Endothelial cell of umbilical vein (primary cell): ENCODE measurements at regions not wholly inside any gene's neighbourhood (a gene's known extent, or its start where the extent isn't known, plus 50 kb on each side); places are given as distances from the start of the nearest gene placed in this dataset.

Experiments
- BruUV-seq: library from RNA; stranded (reverse); fragments of 400-500 nt; replicated peaks from 2 replicates; lab custom pipeline; 2021; lab: Mats Ljungman, UMichigan
- CTCF ChIA-PET: fragments of 300-600, 350-600 bp; sonication (Branson Sonifier 250); formaldehyde crosslinking; loops from one replicate; lab custom pipeline; 2021; ENCODE audit warnings: antibody characterized with exemption, inconsistent platforms; lab: Charles Lee
- POLR2A ChIA-PET: fragments of 300-600, 350-600 bp; sonication (Branson Sonifier 250); formaldehyde crosslinking; loops from one replicate; lab custom pipeline; 2021; ENCODE audit warnings: antibody characterized with exemption, inconsistent platforms; lab: Charles Lee
- DNase-seq: peaks from one replicate; pipeline ENCODE4 v3.0.0-alpha.2; 2011; ENCODE audit warnings: low read depth, low spot score
- FAIRE-seq: peaks from 2 replicates; lab custom pipeline; 2011; peaks lifted over from hg19 to GRCh38; lab: Jason Lieb, UNC
- H2AFZ ChIP-seq: 2 replicates; pipeline ENCODE4 v1.6.0; 2012; ENCODE audit warnings: low read depth, low read length, control low read depth, inconsistent platforms
- H3K27ac ChIP-seq: 2 replicates; pipeline ENCODE4 v1.5.1; 2011; ENCODE audit warnings: low read depth, mild to moderate bottlenecking, control low read depth, low read length, moderate library complexity; ENCODE audit not compliant: insufficient read depth
- H3K27me3 ChIP-seq, 2 experiments: 2 replicates each; pipeline versions ENCODE4 v1.6.0 to v1.6.1; 2011; ENCODE audit warnings: low read length in 2 of 2, mixed read lengths in 1 of 2; ENCODE audit not compliant: control insufficient read depth in 2 of 2, insufficient read depth in 2 of 2
- H3K36me3 ChIP-seq, 2 experiments: 2 replicates in 1 of 2; 3 replicates in 1 of 2; pipeline ENCODE4 v1.5.1; 2011; ENCODE audit warnings: low read length in 2 of 2, mild to moderate bottlenecking in 1 of 2, moderate library complexity in 1 of 2; ENCODE audit not compliant: control insufficient read depth in 2 of 2, insufficient read depth in 2 of 2; ENCODE audit errors: extremely low read depth in 1 of 2
- H3K4me1 ChIP-seq: 3 replicates; pipeline ENCODE4 v1.5.1; 2011; ENCODE audit warnings: mild to moderate bottlenecking, low read length; ENCODE audit not compliant: control insufficient read depth, insufficient read depth; ENCODE audit errors: extremely low read depth
- H3K4me2 ChIP-seq: 2 replicates; pipeline ENCODE4 v1.6.1; 2011; ENCODE audit warnings: low read length, control low read depth, mixed read lengths; ENCODE audit not compliant: insufficient read depth
- H3K4me3 ChIP-seq, 3 experiments: fragments of 200-600 bp in 1 of 3; sonication (generic), shearing (Covaris generic) in 1 of 3; replicated peaks in 1 of 3; 2 replicates each; pipeline ENCODE4 v1.5.1; 2011 to 2016; ENCODE audit warnings: control low read depth in 3 of 3, low read length in 3 of 3, mild to moderate bottlenecking in 2 of 3, inconsistent platforms in 1 of 3, low read depth in 1 of 3, moderate library complexity in 1 of 3; ENCODE audit not compliant: insufficient read depth in 1 of 3
- H3K79me2 ChIP-seq: 2 replicates; pipeline ENCODE4 v1.6.0; 2012; ENCODE audit warnings: low read length, inconsistent platforms; ENCODE audit not compliant: control insufficient read depth, insufficient read depth
- H3K9ac ChIP-seq: replicated peaks from 2 replicates; pipeline ENCODE3; 2011; ENCODE audit warnings: low read length, control low read depth; ENCODE audit not compliant: insufficient read depth; ENCODE audit errors: extremely low read depth
- H3K9me1 ChIP-seq: replicated peaks from 3 replicates; pipeline ENCODE4 v1.6.0; 2011; ENCODE audit warnings: mild to moderate bottlenecking, low read length; ENCODE audit not compliant: control insufficient read depth, insufficient read depth; ENCODE audit errors: extremely low read depth
- H3K9me3 ChIP-seq: replicated peaks from 2 replicates; pipeline ENCODE4 v1.5.1; 2012; ENCODE audit warnings: low read length, inconsistent platforms; ENCODE audit not compliant: control insufficient read depth, insufficient read depth
- H4K20me1 ChIP-seq: replicated peaks from 2 replicates; pipeline ENCODE3; 2011; ENCODE audit warnings: mild to moderate bottlenecking, low read length; ENCODE audit not compliant: control insufficient read depth, insufficient read depth; ENCODE audit errors: extremely low read depth
- EZH2 ChIP-seq: IDR thresholded peaks from 2 replicates; pipeline ENCODE4 v1.6.1; 2012; ENCODE audit warnings: borderline replicate concordance, low read depth, mild to moderate bottlenecking, moderate library complexity, low read length, inconsistent platforms; ENCODE audit not compliant: severe bottlenecking
- FOS ChIP-seq: IDR thresholded peaks from 2 replicates; pipeline ENCODE4 v1.6.1; 2011; ENCODE audit warnings: mild to moderate bottlenecking, low read length, moderate library complexity, borderline replicate concordance; ENCODE audit not compliant: insufficient read depth
- GATA2 ChIP-seq: IDR thresholded peaks from 2 replicates; pipeline ENCODE4 v1.7.0; 2011; ENCODE audit warnings: low read depth, mild to moderate bottlenecking, moderate library complexity, mixed read lengths, low read length; ENCODE audit not compliant: insufficient read length, insufficient read depth
- JUN ChIP-seq: IDR thresholded peaks from 2 replicates; pipeline ENCODE4 v1.6.1; 2011; ENCODE audit warnings: borderline replicate concordance, low read depth; ENCODE audit not compliant: insufficient read length, insufficient read depth
- MAX ChIP-seq: IDR thresholded peaks from 2 replicates; pipeline ENCODE4 v1.6.1; 2011; ENCODE audit not compliant: insufficient read depth, insufficient read length
- MYC ChIP-seq: IDR thresholded peaks from one replicate; pipeline ENCODE4 v1.6.1; 2011; ENCODE audit warnings: mild to moderate bottlenecking, low read depth, low read length
- POLR2A ChIP-seq: IDR thresholded peaks from 2 replicates; pipeline ENCODE4 v1.6.1; 2012; ENCODE audit warnings: low read depth, mild to moderate bottlenecking, control low read depth, low read length
- POLR2AphosphoS5 ChIP-seq: IDR thresholded peaks from 2 replicates; pipeline ENCODE4 v1.6.1; 2012; ENCODE audit warnings: low read depth, mild to moderate bottlenecking, control low read depth, low read length, moderate library complexity; ENCODE audit not compliant: insufficient read depth
- dilution Hi-C: fragments of 300-500 bp; cut with MboI; formaldehyde crosslinking; loops from one replicate; pipeline ENCODE4 v1.15.0; 2019; ENCODE audit warnings: low sequenced_read_pairs; ENCODE audit not compliant: extremely low pct_ligation_motif_present
- intact Hi-C: fragments of 100-400 bp; cut with micrococcal nuclease; formaldehyde crosslinking; loops from one replicate; pipeline ENCODE4 v1.10.0; 2022
- TF ChIP-seq, protein P1 (sequence below), 2 donors: IDR thresholded peaks; 1 replicate in 1 of 2; 2 replicates in 1 of 2; pipeline ENCODE4 v1.5.1; 2011; ENCODE audit warnings: low read length in 2 of 2, mild to moderate bottlenecking in 2 of 2, moderate library complexity in 2 of 2, control low read depth in 1 of 2, inconsistent platforms in 1 of 2, low read depth in 1 of 2; ENCODE audit not compliant: insufficient read depth in 1 of 2; ENCODE audit errors: extremely low read depth in 1 of 2

GRCh38 chr22:46055181-46055875, 78.4 kb upstream of the WNT7B start:
- peak; percentile 31 for DNase-seq
- CTCF ChIA-PET: interaction anchor here (1.5 to 3.4 kb wide), 2 partner anchors 49 to 61 kb away, joined by 3 to 21 read pairs; no protein-coding TSS in a partner anchor
- peak overlapping the region; percentile 59 for H3K4me2 ChIP-seq
- H3K27ac ChIP-seq: peak overlapping the region; percentile 56
- peak; percentile 8 for FAIRE-seq
- H4K20me1 ChIP-seq: no peaks in the 10 kb centered on the region
- BruUV-seq: no TSS peak
- no peak overlapping the region for H2AFZ ChIP-seq
- peak overlapping the region in 1 of 3 experiments; percentile 27 for H3K4me3 ChIP-seq
- no peak for TF ChIP-seq GATA2
- no peak for TF ChIP-seq POLR2AphosphoS5
- no peak for TF ChIP-seq POLR2A
- TF ChIP-seq EZH2: no peak
- TF ChIP-seq FOS: no peak
- TF ChIP-seq, protein P1, sequence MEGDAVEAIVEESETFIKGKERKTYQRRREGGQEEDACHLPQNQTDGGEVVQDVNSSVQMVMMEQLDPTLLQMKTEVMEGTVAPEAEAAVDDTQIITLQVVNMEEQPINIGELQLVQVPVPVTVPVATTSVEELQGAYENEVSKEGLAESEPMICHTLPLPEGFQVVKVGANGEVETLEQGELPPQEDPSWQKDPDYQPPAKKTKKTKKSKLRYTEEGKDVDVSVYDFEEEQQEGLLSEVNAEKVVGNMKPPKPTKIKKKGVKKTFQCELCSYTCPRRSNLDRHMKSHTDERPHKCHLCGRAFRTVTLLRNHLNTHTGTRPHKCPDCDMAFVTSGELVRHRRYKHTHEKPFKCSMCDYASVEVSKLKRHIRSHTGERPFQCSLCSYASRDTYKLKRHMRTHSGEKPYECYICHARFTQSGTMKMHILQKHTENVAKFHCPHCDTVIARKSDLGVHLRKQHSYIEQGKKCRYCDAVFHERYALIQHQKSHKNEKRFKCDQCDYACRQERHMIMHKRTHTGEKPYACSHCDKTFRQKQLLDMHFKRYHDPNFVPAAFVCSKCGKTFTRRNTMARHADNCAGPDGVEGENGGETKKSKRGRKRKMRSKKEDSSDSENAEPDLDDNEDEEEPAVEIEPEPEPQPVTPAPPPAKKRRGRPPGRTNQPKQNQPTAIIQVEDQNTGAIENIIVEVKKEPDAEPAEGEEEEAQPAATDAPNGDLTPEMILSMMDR (IDR thresholded peaks at IDR 0.05; ENCODE audit: extremely low read depth in 1 of 2, insufficient read depth in 1 of 2, low read depth in 1 of 2, low read length in 2 of 2): no peak
- no peak for TF ChIP-seq JUN
- no peak for TF ChIP-seq MAX
- no peak for TF ChIP-seq MYC
- POLR2A ChIA-PET: interaction anchor here (1.9 kb wide), 1 partner anchor 16 kb away, joined by 4 read pairs; no protein-coding TSS in a partner anchor
- intact Hi-C loops (no loop called here), dilution Hi-C loops (no loop called here)
- H3K36me3 ChIP-seq: no peaks in the 10 kb centered on the region
- peak overlapping the region; percentile 72 for H3K9ac ChIP-seq
- H3K4me1 ChIP-seq: peaks cover 54% of the 10 kb centered on the region
- no peaks in the 10 kb centered on the region for H3K9me1 ChIP-seq
- no peaks in the 10 kb centered on the region for H3K9me3 ChIP-seq
- peaks cover 55% of the 10 kb centered on the region for H3K79me2 ChIP-seq
- H3K27me3 ChIP-seq: no peaks in the 10 kb centered on the region
